HG03439 (cell line): ENCODE measurements at regions not wholly inside any gene's neighbourhood (a gene's known extent, or its start where the extent isn't known, plus 50 kb on each side); places are given as distances from the start of the nearest gene placed in this dataset.

Experiments
- ATAC-seq: cut with Tn5 transposase; IDR thresholded peaks from one replicate; pipeline ENCODE4 v1.9.1; 2021; ENCODE audit warnings: mild to moderate bottlenecking, moderate library complexity; ENCODE audit not compliant: unreplicated experiment

GRCh38 chr13:88068975-88069374 is 397.8 kb downstream of the SLITRK5 start:
- no peak for ATAC-seq

- ATAC-seq: no peak
Observed at GRCh38 chr13:88071371-88071770, 400.2 kb downstream of the SLITRK5 start.

GRCh38 chr13:88074794-88075510 is 403.8 kb downstream of the SLITRK5 start:
- no peak for ATAC-seq

- no peak for ATAC-seq
Observed at GRCh38 chr13:88085036-88085435, 413.9 kb downstream of the SLITRK5 start.

- ATAC-seq: no peak
Observed at GRCh38 chr13:88086577-88086976, 415.4 kb downstream of the SLITRK5 start.

- ATAC-seq: no peak
Observed at GRCh38 chr13:88097541-88097940, 426.4 kb downstream of the SLITRK5 start.

GRCh38 chr13:88103824-88104223 is 432.7 kb downstream of the SLITRK5 start:
- ATAC-seq: no peak

GRCh38 chr13:88104576-88104975 is 433.4 kb downstream of the SLITRK5 start:
- no peak for ATAC-seq

GRCh38 chr13:88107570-88107969 is 436.4 kb downstream of the SLITRK5 start:
- no peak for ATAC-seq

- no peak for ATAC-seq
Observed at GRCh38 chr13:88112526-88112925, 441.4 kb downstream of the SLITRK5 start.

GRCh38 chr13:88115976-88116375 is 444.8 kb downstream of the SLITRK5 start:
- ATAC-seq: no peak

- ATAC-seq: no peak
Observed at GRCh38 chr13:88118952-88119351, 447.8 kb downstream of the SLITRK5 start.

- ATAC-seq: no peak
Observed at GRCh38 chr13:88124142-88124541, 453.0 kb downstream of the SLITRK5 start.

- ATAC-seq: no peak
Observed at GRCh38 chr13:88125055-88125454, 453.9 kb downstream of the SLITRK5 start.

- no peak for ATAC-seq
Observed at GRCh38 chr13:88136098-88136790, 465.1 kb downstream of the SLITRK5 start.

GRCh38 chr13:88142653-88143052 is 471.5 kb downstream of the SLITRK5 start:
- ATAC-seq: no peak

- ATAC-seq: no peak
Observed at GRCh38 chr13:88144580-88144979, 473.4 kb downstream of the SLITRK5 start.

GRCh38 chr13:88153353-88153752 is 482.2 kb downstream of the SLITRK5 start:
- ATAC-seq: no peak

- ATAC-seq: no peak
Observed at GRCh38 chr13:88154001-88154400, 482.8 kb downstream of the SLITRK5 start.

GRCh38 chr13:88162076-88162702 is 491.0 kb downstream of the SLITRK5 start:
- ATAC-seq: no peak

GRCh38 chr13:88176231-88176630 is 505.1 kb downstream of the SLITRK5 start:
- no peak for ATAC-seq

- no peak for ATAC-seq
Observed at GRCh38 chr13:88183440-88183839, 512.3 kb downstream of the SLITRK5 start.
